ENCODE measurements at regions not wholly inside any gene's neighbourhood (a gene's known extent, or its start where the extent isn't known, plus 50 kb on each side); places are given as distances from the start of the nearest gene placed in this dataset.

DNA sequence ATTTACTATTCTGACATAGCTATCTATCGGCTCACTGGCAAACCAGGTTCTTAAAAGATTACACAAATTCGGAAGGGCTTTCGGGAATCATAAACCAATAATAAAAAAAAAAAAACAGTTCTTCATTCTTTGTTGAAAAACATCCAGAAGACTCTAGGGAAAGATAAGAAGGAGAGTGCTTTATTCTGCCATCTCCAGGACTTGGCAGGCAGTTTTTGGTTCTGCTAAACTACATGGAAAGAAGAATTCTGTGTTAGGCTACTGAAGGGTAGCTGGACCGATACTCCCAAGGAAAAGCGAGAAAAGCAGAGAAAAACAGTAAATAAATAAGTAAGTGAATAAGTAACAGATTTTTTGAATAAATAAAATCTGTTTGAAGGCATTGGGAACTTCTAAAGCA, 423.5 kb upstream of the KLF6 start:
- TF ChIP-seq, protein P1, sequence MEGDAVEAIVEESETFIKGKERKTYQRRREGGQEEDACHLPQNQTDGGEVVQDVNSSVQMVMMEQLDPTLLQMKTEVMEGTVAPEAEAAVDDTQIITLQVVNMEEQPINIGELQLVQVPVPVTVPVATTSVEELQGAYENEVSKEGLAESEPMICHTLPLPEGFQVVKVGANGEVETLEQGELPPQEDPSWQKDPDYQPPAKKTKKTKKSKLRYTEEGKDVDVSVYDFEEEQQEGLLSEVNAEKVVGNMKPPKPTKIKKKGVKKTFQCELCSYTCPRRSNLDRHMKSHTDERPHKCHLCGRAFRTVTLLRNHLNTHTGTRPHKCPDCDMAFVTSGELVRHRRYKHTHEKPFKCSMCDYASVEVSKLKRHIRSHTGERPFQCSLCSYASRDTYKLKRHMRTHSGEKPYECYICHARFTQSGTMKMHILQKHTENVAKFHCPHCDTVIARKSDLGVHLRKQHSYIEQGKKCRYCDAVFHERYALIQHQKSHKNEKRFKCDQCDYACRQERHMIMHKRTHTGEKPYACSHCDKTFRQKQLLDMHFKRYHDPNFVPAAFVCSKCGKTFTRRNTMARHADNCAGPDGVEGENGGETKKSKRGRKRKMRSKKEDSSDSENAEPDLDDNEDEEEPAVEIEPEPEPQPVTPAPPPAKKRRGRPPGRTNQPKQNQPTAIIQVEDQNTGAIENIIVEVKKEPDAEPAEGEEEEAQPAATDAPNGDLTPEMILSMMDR (IDR thresholded peaks at IDR 0.05; ENCODE audit: insufficient read depth, low read length, poor library complexity, severe bottlenecking) = no peak
- TF ChIP-seq EZH2phosphoT487 (conservative IDR thresholded peaks at IDR 0.05; ENCODE audit: low read length) = no peak
